NB4 (cell line): ENCODE measurements at regions not wholly inside any gene's neighbourhood (a gene's known extent, or its start where the extent isn't known, plus 50 kb on each side); places are given as distances from the start of the nearest gene placed in this dataset.

ENCODE experiments used
- CTCF ChIP-seq: IDR thresholded peaks from one replicate; pipeline ENCODE4 v1.5.1; 2012; ENCODE audit warnings: low read depth, low read length
- POLR2A ChIP-seq: IDR thresholded peaks from 2 replicates; pipeline ENCODE4 v1.6.1; 2011; ENCODE audit warnings: mild to moderate bottlenecking; ENCODE audit not compliant: insufficient read length; ENCODE audit errors: extremely low read depth

GRCh38 chr6:150685860-150686259 is 86.2 kb downstream of the PLEKHG1 start:
- TF ChIP-seq CTCF = peak; percentile 93
- no peak for TF ChIP-seq POLR2A
